ENCODE measurements at regions not wholly inside any gene's neighbourhood (a gene's known extent, or its start where the extent isn't known, plus 50 kb on each side); places are given as distances from the start of the nearest gene placed in this dataset.

GRCh38 chr15:98526094-98526493, 122.2 kb upstream of the IGF1R start:
- ATAC-seq: no peak
- H3K36me3 ChIP-seq: no peaks in the 10 kb centered on the region
- intact Hi-C loops (cut with DNase I): loop anchor here (10.0 kb wide), 1 partner anchor 559 kb away; no protein-coding TSS in a partner anchor

DNA sequence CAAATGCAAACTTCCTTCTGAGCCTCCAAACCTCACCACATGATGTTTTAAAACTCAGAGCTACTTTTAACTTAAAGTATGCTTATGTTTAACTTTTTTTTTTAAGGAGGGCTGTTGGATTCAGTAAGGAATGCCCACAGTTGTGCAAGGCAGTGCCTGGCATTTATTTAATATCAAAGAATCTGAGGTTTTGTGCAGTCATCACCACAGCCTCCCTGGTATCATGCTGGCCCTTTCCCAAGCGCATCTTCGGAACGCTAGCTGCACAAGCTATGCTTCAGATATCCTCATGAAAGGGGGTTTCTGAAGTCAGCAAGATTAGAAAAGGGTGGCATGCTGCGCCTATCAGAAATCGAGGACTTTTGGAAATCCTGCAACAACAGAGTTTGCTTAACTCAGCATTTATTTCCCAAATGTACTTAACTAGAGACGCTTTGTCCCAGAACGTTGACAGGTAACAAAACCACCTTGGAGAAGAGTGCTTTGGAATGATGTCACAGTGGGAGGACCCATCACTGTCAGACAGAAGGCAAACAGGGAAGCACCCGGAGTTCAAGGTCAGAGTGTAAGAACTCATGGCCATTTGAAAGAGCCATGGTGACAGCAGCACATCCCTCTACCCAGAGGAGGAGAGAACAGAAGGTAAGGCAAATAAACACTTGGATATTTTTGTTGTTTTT, 120.2 kb upstream of the IGF1R start:
- Histone ChIP-seq H3K36me3 (no peaks in the 10 kb centered on the region), H3K4me3 (no peak overlapping the region), H3K4me1 (no peaks in the 10 kb centered on the region), H3K9me3 (no peaks in the 10 kb centered on the region), H3K27me3 (peaks cover 4% of the 10 kb centered on the region), H3K27ac (no peak overlapping the region)
- DNase-seq (no peak), ATAC-seq (no peak)
- TF ChIP-seq, protein P1, sequence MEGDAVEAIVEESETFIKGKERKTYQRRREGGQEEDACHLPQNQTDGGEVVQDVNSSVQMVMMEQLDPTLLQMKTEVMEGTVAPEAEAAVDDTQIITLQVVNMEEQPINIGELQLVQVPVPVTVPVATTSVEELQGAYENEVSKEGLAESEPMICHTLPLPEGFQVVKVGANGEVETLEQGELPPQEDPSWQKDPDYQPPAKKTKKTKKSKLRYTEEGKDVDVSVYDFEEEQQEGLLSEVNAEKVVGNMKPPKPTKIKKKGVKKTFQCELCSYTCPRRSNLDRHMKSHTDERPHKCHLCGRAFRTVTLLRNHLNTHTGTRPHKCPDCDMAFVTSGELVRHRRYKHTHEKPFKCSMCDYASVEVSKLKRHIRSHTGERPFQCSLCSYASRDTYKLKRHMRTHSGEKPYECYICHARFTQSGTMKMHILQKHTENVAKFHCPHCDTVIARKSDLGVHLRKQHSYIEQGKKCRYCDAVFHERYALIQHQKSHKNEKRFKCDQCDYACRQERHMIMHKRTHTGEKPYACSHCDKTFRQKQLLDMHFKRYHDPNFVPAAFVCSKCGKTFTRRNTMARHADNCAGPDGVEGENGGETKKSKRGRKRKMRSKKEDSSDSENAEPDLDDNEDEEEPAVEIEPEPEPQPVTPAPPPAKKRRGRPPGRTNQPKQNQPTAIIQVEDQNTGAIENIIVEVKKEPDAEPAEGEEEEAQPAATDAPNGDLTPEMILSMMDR (IDR thresholded peaks at IDR 0.05): no peak
- intact Hi-C loops (cut with DNase I): loop anchor here (10.0 kb wide), 1 partner anchor 557 kb away; no protein-coding TSS in a partner anchor

More at GRCh38 chr15:98526094-98526493, 122.2 kb upstream of the IGF1R start:
- Histone ChIP-seq H3K27ac (no peak overlapping the region), H3K9me3 (no peaks in the 10 kb centered on the region), H3K4me1 (no peaks in the 10 kb centered on the region), H3K27me3 (peaks cover 4% of the 10 kb centered on the region), H3K4me3 (no peak overlapping the region)
- TF ChIP-seq, protein P1 (IDR thresholded peaks at IDR 0.05): no peak
- DNase-seq: no peak

DNA sequence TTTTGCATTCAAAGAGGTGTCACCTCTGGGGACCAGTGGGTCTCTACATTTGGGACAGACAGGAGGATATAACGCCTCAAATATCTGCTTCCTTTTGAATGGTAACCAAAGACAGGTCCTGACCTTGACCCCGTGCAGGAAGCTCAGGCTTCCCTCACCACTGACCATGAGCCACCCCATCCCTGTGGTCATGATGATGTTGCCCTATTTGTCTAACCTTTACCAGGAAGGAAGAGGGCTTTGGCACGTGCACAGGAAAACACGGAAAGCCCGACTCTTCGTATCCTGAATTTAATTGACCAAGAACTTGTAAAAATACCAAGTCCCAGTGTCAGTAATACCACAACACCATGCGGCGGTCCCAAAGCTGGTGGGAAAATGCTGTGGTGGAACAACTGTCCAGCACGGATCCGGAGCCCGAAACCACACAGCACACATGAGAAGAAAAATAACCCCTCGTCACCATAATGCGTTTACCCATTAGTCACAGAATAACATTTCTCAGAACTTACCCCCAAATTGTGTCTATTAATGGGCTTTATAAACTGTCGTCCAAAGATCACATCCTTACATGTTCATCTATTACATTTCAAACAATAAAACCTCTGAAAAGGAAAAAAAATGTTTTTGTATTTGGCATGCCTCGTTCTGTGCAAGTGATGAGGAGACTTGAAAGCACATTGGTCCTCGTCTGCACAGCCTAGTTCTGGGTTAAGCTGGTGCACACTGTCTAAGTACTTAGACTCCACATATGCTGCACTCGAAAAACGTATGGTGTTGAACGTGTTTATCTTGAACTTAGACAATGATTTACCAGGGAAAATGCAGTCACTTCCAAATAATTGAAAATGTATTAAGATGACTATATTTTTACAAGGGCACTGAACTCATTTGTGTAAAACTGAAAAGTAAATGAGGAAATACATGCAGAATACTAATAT, 118.9 kb upstream of the IGF1R start:
- ATAC-seq (no peak), DNase-seq (no peak)
- Histone ChIP-seq H3K4me1 (no peaks in the 10 kb centered on the region), H3K9me3 (no peaks in the 10 kb centered on the region), H3K36me3 (no peaks in the 10 kb centered on the region), H3K27me3 (peaks cover 4% of the 10 kb centered on the region), H3K4me3 (no peak overlapping the region), H3K27ac (no peak overlapping the region)
- intact Hi-C loops (cut with DNase I): loop anchor here (10.0 kb wide), 1 partner anchor 555 kb away; no protein-coding TSS in a partner anchor
- TF ChIP-seq, protein P1 (IDR thresholded peaks at IDR 0.05): no peak

- Histone ChIP-seq H3K4me3 (no peak overlapping the region), H3K27me3 (peaks cover 10% of the 10 kb centered on the region), H3K4me1 (no peaks in the 10 kb centered on the region), H3K9me3 (no peaks in the 10 kb centered on the region), H3K36me3 (no peaks in the 10 kb centered on the region), H3K27ac (no peak overlapping the region)
- TF ChIP-seq, protein P1 (IDR thresholded peaks at IDR 0.05): no peak
- no peak for ATAC-seq
- DNase-seq: no peak
- intact Hi-C loops (cut with DNase I): no loop called here
Observed at GRCh38 chr15:98530570-98530969, 117.8 kb upstream of the IGF1R start.

- intact Hi-C loops (cut with DNase I): no loop called here
- TF ChIP-seq, protein P1 (IDR thresholded peaks at IDR 0.05): no peak
- no peak for ATAC-seq
- no peak overlapping the region for H3K27ac ChIP-seq
- H3K9me3 ChIP-seq: no peaks in the 10 kb centered on the region
- peaks cover 10% of the 10 kb centered on the region for H3K27me3 ChIP-seq
- no peak for DNase-seq
- H3K4me3 ChIP-seq: no peak overlapping the region
- H3K36me3 ChIP-seq: no peaks in the 10 kb centered on the region
- H3K4me1 ChIP-seq: no peaks in the 10 kb centered on the region
Observed at GRCh38 chr15:98532063-98532462, 116.3 kb upstream of the IGF1R start.
